WI38 (cell line): ENCODE measurements at regions not wholly inside any gene's neighbourhood (a gene's known extent, or its start where the extent isn't known, plus 50 kb on each side); places are given as distances from the start of the nearest gene placed in this dataset.

Experiments
- H3K4me3 ChIP-seq: 2 replicates; pipeline ENCODE4 v1.5.1; 2011; ENCODE audit warnings: low read depth, mild to moderate bottlenecking, control low read depth, low read length
- TF ChIP-seq, protein P1 (sequence below): IDR thresholded peaks from 2 replicates; pipeline ENCODE4 v1.5.1; 2012; ENCODE audit warnings: low read depth, mild to moderate bottlenecking, control low read depth, low read length

DNA sequence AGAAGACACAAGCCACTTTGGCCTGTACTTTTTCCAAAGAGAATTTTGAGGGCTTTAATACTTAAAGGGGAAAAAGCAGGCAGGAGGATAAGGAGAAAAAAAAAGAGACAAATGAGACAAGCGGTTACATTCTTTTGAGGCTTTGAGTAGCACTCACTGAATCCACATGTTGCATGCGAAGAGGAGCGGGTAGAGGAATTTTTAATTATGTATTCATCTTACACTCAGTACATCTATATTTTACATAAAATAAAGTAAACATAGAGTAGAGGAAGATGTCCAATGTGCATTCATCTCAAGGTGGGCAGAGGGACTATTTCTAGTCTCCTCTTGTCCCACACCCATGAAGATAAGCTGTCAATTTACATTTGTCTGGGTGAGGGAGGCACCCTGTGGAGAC lies 266.9 kb downstream of the CD109 start:
- H3K4me3 ChIP-seq, result no peak overlapping the region
- TF ChIP-seq, protein P1, sequence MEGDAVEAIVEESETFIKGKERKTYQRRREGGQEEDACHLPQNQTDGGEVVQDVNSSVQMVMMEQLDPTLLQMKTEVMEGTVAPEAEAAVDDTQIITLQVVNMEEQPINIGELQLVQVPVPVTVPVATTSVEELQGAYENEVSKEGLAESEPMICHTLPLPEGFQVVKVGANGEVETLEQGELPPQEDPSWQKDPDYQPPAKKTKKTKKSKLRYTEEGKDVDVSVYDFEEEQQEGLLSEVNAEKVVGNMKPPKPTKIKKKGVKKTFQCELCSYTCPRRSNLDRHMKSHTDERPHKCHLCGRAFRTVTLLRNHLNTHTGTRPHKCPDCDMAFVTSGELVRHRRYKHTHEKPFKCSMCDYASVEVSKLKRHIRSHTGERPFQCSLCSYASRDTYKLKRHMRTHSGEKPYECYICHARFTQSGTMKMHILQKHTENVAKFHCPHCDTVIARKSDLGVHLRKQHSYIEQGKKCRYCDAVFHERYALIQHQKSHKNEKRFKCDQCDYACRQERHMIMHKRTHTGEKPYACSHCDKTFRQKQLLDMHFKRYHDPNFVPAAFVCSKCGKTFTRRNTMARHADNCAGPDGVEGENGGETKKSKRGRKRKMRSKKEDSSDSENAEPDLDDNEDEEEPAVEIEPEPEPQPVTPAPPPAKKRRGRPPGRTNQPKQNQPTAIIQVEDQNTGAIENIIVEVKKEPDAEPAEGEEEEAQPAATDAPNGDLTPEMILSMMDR, result no peak

- TF ChIP-seq, protein P1, result no peak
- H3K4me3 ChIP-seq, result no peak overlapping the region
Observed at GRCh38 chr6:73956305-73956704, 260.3 kb downstream of the CD109 start.

DNA sequence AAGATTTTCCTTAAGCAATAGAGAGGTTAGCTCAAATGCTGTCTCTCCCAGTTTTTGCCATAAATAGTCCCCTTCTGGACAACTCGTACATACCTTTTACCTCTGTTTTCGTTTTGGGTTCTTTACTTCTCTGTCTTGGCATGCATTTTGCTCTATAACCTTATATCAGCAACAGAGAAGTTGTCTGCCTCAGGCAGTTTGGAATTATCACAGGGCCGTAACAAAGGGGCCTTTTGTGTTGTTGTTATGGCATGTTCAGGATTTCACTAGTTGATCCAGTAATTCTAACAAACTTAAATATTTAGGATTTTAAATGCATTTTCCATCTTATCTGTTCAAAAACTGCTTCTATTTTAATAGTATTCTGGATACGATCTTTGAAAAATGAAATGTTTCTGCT lies 259.8 kb downstream of the CD109 start:
- TF ChIP-seq, protein P1, result no peak
- no peak overlapping the region for H3K4me3 ChIP-seq

GRCh38 chr6:73954881-73955280 lies 258.9 kb downstream of the CD109 start:
- TF ChIP-seq, protein P1, result no peak
- no peak overlapping the region for H3K4me3 ChIP-seq

DNA sequence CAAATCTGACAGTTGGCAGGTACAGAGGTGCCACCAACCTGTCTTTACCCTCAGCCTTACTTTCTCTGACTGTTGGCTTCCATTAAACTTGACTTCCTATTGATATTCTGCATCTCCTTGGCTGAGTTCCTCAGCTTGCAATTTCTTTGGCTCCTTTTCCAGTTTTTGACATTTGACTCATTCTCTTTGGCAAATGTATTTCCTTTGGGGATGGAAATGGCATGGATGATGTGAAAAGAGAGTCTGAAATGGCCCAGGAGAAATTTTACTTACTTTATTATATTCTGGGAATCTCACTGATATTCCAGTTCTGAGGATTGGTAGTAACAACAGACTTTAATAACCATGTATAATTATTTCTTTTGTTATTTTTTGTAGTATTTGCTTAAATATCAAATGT lies 255.2 kb downstream of the CD109 start:
- H3K4me3 ChIP-seq, result no peak overlapping the region
- TF ChIP-seq, protein P1, result no peak

GRCh38 chr6:73943930-73944652 lies 248.1 kb downstream of the CD109 start:
- TF ChIP-seq, protein P1, result no peak
- H3K4me3 ChIP-seq, result no peak overlapping the region

DNA sequence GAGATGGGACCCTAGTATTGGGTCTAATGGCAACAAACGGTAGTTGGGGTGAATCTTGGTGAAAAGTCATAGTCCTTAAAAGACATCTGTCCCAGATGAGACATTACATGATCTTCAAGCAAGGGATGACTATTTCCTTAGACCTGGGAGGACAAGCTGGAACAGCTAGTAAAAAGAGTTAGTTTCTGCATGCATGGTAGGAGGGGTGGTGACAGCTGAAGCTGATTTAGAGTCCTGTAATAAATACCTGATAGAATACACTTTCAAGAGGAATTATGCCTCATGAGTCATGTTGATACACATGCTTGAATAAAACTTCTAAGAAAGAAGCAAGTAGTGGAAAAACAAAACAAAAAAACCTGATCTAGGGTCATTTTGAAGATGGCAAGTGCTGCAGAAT lies 247.4 kb downstream of the CD109 start:
- TF ChIP-seq, protein P1, result no peak
- no peak overlapping the region for H3K4me3 ChIP-seq
